K562 (cell line): ENCODE measurements at regions not wholly inside any gene's neighbourhood (a gene's known extent, or its start where the extent isn't known, plus 50 kb on each side); places are given as distances from the start of the nearest gene placed in this dataset.

Source experiments
- CCAR2 ChIP-seq: fragments of 200-400 bp; formaldehyde crosslinking; IDR thresholded peaks from 2 replicates; pipeline ENCODE4 v1.6.1; 2017; ENCODE audit warnings: mild to moderate bottlenecking, low read depth, low read length
- CCNT2 ChIP-seq: IDR thresholded peaks from 2 replicates; pipeline ENCODE4 v1.6.1; 2011; ENCODE audit warnings: borderline replicate concordance, low read depth, mild to moderate bottlenecking, moderate library complexity, mixed read lengths, low read length; ENCODE audit not compliant: insufficient read length; ENCODE audit errors: extremely low read depth
- CTCF ChIP-seq, 3 experiments: IDR thresholded peaks in 2 of 3; conservative IDR thresholded peaks in 1 of 3; 2 replicates each; pipeline ENCODE4 v1.5.1; 2011 to 2012; ENCODE audit warnings: low read length in 3 of 3, mild to moderate bottlenecking in 3 of 3, control low read depth in 2 of 3, improper control_type of control experiment in 1 of 3, inconsistent platforms in 1 of 3, low read depth in 1 of 3, mixed read lengths in 1 of 3, moderate library complexity in 1 of 3; ENCODE audit not compliant: insufficient read depth in 2 of 3
- JUNB ChIP-seq: fragments of 450-650 bp; formaldehyde crosslinking; conservative IDR thresholded peaks from 2 replicates; pipeline ENCODE4 v1.4.0; 2020; ENCODE audit warnings: mild to moderate bottlenecking
- NFRKB ChIP-seq: fragments of 450-650 bp; IDR thresholded peaks from 2 replicates; pipeline ENCODE4 v1.6.1; 2016; ENCODE audit warnings: low read depth
- SP2 ChIP-seq: IDR thresholded peaks from 2 replicates; pipeline ENCODE4 v1.6.1; 2011; ENCODE audit warnings: mild to moderate bottlenecking, low read depth, low read length, moderate library complexity; ENCODE audit not compliant: poor library complexity, severe bottlenecking; ENCODE audit errors: extremely low read depth
- TAF1 ChIP-seq: IDR thresholded peaks from 2 replicates; pipeline ENCODE4 v1.6.1; 2011; ENCODE audit warnings: mild to moderate bottlenecking, low read length, moderate library complexity; ENCODE audit not compliant: insufficient read depth, control insufficient read depth, severe bottlenecking; ENCODE audit errors: extremely low read depth
- TAF15 ChIP-seq: fragments of 200-400 bp; formaldehyde crosslinking; IDR thresholded peaks from 2 replicates; pipeline ENCODE4 v1.6.1; 2017; ENCODE audit warnings: mild to moderate bottlenecking, low read depth, low read length, moderate library complexity
- TEAD2 ChIP-seq: fragments of 450-650 bp; IDR thresholded peaks from 2 replicates; pipeline ENCODE4 v1.6.1; 2016; ENCODE audit warnings: missing genetic modification characterization, control low read depth, missing compliant biosample characterization
- ZBTB1 ChIP-seq: sonication (generic); formaldehyde crosslinking; IDR thresholded peaks from 2 replicates; pipeline ENCODE4 v1.8.1; 2023; ENCODE audit warnings: missing genetic modification reagents, low read depth, mild to moderate bottlenecking, borderline replicate concordance
- ZNF384 ChIP-seq: IDR thresholded peaks from 2 replicates; pipeline ENCODE4 v1.6.1; 2012; ENCODE audit warnings: low read depth, low read length, improper control_type of control experiment
- ZNF586 ChIP-seq: fragments of 450-650 bp; formaldehyde crosslinking; conservative IDR thresholded peaks from 2 replicates; pipeline ENCODE4 v1.4.0; 2020; ENCODE audit warnings: mild to moderate bottlenecking, moderate library complexity
- ZNF780A ChIP-seq: fragments of 250-450 bp; sonication (Bioruptor Pico); IDR thresholded peaks from 2 replicates; pipeline ENCODE4 v1.5.0; 2021; ENCODE audit warnings: mild to moderate bottlenecking

DNA sequence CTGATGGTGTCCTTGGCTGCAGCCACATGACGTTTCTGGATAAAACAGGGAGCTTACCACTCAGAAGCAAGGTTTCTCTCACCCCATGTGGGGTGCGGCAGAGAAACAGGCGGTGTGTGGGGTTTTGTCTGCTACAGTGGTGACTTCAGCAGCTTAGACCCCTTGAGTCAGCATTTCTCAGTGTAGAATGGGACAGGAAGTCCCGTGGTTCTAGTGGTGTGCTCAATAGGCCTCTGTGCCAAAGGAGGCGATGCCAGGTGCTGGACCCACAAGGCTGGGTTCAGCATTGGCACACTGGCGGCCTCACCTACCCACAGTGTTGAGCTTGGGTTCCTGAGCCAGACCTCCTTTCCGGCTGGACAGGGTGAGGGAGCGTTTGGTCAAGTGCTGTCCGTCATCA lies 125.2 kb upstream of the SMIM23 start:
- TF ChIP-seq CTCF (IDR thresholded peaks at IDR 0.05 in 2 of 3, conservative IDR thresholded peaks at IDR 0.05 in 1 of 3; ENCODE audit: insufficient read depth in 2 of 3, low read depth in 1 of 3, low read length in 3 of 3) (no peak), NFRKB (no peak), CCAR2 (no peak), ZNF586 (CRISPR knock-in tag) (no peak), TEAD2 (tag) (no peak), JUNB (CRISPR knock-in tag) (no peak), ZNF780A (CRISPR knock-in tag) (no peak), SP2 (no peak), TAF1 (no peak), TAF15 (no peak), ZBTB1 (CRISPR knock-in tag) (no peak), CCNT2 (no peak), ZNF384 (no peak)
